ENCODE measurements at regions not wholly inside any gene's neighbourhood (a gene's known extent, or its start where the extent isn't known, plus 50 kb on each side); places are given as distances from the start of the nearest gene placed in this dataset.
A peak's percentile ranks its signal among the peaks of the same experiment; 100 is the strongest.

- no peak overlapping the region for H3K4me3 ChIP-seq (ENCODE audit: low read depth, low read length)
- in situ Hi-C loops (cut with HindIII; ENCODE audit: low sequenced_read_pairs): no loop called here
- TF ChIP-seq CTCF (IDR thresholded peaks at IDR 0.05; ENCODE audit: low read depth, low read length, missing control alignments): no peak
- DNase-seq (ENCODE audit: low read depth): no peak
Measured at GRCh38 chr21:35886887-35887286, 173.4 kb downstream of the SETD4 start.

DNA sequence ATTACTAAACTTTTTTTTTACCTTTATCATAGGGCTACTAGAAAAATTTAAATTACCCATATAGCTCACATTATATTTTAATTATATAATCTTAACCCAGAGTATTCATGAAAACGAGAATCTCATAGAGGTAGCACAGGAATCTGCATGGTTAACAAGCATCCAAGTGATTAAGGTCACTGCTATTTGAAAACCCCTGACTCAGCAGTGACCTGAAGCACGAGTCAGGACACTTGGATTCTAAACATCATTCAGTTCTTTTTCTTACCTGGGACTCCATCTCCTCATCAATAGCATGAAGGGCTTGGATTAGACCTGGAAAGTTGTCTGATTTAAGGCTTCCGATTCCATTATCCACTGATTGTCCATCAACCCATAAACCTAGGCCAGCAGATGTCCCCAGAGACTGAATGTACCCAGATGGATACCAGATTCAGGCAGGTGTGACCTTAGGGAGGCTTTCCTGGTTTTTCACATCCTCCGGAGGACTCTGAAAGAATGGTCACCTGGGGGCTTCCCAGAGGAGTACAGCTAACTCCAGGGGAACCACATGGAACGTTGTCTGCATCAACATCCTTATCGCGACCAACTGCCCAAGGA is 174.3 kb downstream of the SETD4 start:
- DNase-seq (ENCODE audit: low read depth): no peak
- no peak for TF ChIP-seq CTCF (IDR thresholded peaks at IDR 0.05; ENCODE audit: low read depth, low read length, missing control alignments)
- in situ Hi-C loops (cut with HindIII; ENCODE audit: low sequenced_read_pairs): no loop called here
- no peak overlapping the region for H3K4me3 ChIP-seq (ENCODE audit: low read depth, low read length)

GRCh38 chr21:35882791-35883240 is 177.5 kb downstream of the SETD4 start:
- DNase-seq (ENCODE audit: low read depth): peak; percentile 11

DNA sequence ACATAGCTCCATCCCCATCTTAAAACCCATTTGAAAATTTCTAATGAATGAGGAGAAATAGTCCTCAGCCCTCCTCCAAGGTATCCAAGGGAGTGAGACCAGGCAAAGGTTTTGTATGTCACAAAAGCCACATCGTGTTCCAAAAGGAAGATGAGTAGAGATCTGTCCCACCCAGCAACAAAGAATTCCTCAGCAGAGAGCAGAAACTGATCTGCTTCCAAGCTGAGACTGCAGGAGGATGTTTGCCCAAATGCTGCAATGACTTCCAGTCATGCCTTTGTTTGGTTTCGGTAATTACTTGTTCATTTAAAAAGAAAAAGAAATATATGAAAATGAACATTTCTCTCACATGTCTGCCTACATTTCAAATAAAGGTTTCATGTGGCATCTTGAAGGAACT is 186.9 kb downstream of the SETD4 start:
- DNase-seq (ENCODE audit: low read depth): no peak
- no peak for TF ChIP-seq CTCF (IDR thresholded peaks at IDR 0.05; ENCODE audit: low read depth, low read length, missing control alignments)
- in situ Hi-C loops (cut with HindIII; ENCODE audit: low sequenced_read_pairs): no loop called here
- H3K4me3 ChIP-seq (ENCODE audit: low read depth, low read length): no peak overlapping the region

More at GRCh38 chr21:35882791-35883240, 177.5 kb downstream of the SETD4 start:
- H3K4me3 ChIP-seq (ENCODE audit: low read depth, low read length): no peak overlapping the region
- TF ChIP-seq CTCF (IDR thresholded peaks at IDR 0.05; ENCODE audit: low read depth, low read length, missing control alignments): no peak
- in situ Hi-C loops (cut with HindIII; ENCODE audit: low sequenced_read_pairs): no loop called here

DNA sequence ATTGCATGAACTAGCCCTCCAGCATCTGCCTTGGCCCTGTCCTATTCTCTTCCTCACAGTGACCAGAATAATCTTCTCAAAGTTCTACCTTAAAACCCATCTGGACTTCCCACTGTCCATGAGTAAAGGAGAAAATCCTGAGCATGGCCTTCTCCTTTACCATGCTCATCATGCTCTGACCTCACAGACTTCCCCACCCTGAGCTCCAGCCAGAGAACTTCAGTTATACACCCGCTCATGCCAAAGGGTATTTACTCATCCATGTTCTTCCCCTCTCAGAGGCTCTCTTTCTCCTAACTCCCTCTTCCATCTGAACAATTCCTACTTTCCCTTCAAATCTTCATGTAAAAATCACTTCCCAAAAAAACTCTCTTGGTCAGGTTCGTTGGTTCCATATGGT is 188.4 kb downstream of the SETD4 start:
- in situ Hi-C loops (cut with HindIII; ENCODE audit: low sequenced_read_pairs): no loop called here
- TF ChIP-seq CTCF (IDR thresholded peaks at IDR 0.05; ENCODE audit: low read depth, low read length, missing control alignments): no peak
- no peak for DNase-seq (ENCODE audit: low read depth)
- no peak overlapping the region for H3K4me3 ChIP-seq (ENCODE audit: low read depth, low read length)

GRCh38 chr21:35868869-35869223 is 191.5 kb downstream of the SETD4 start:
- TF ChIP-seq CTCF (IDR thresholded peaks at IDR 0.05; ENCODE audit: low read depth, low read length, missing control alignments): no peak
- H3K4me3 ChIP-seq (ENCODE audit: low read depth, low read length): no peak overlapping the region
- no peak for DNase-seq (ENCODE audit: low read depth)
- in situ Hi-C loops (cut with HindIII; ENCODE audit: low sequenced_read_pairs): no loop called here
